Suprapubic skin (tissue), 4 donors: ENCODE measurements at regions not wholly inside any gene's neighbourhood (a gene's known extent, or its start where the extent isn't known, plus 50 kb on each side); places are given as distances from the start of the nearest gene placed in this dataset.

ENCODE experiments used
- DNase-seq, 2 donors: peaks; one replicate each; pipeline ENCODE4 v3.0.0-alpha.2; 2019; ENCODE audit warnings: low spot score in 2 of 2
- H3K27ac ChIP-seq: fragments of 200-600 bp; sonication (generic); one replicate; pipeline ENCODE4 v1.5.1; 2019
- H3K27me3 ChIP-seq: fragments of 200-600 bp; sonication (generic); one replicate; pipeline ENCODE4 v1.5.1; 2019
- H3K36me3 ChIP-seq: fragments of 200-600 bp; sonication (generic); one replicate; pipeline ENCODE4 v1.5.1; 2019
- H3K4me1 ChIP-seq: fragments of 200-600 bp; sonication (generic); one replicate; pipeline ENCODE4 v1.5.1; 2019
- H3K4me3 ChIP-seq: fragments of 200-600 bp; sonication (generic); one replicate; pipeline ENCODE4 v1.5.1; 2019; ENCODE audit warnings: mild to moderate bottlenecking
- H3K9me3 ChIP-seq: fragments of 200-600 bp; sonication (generic); one replicate; pipeline ENCODE4 v1.5.1; 2019
- EP300 ChIP-seq: sonication (generic); formaldehyde crosslinking; IDR thresholded peaks from one replicate; pipeline ENCODE4 v1.6.1; 2017; ENCODE audit warnings: antibody characterized with exemption
- POLR2A ChIP-seq, 2 donors: fragments of 450-650 bp; IDR thresholded peaks; one replicate each; pipeline ENCODE4 v1.6.1; 2017; ENCODE audit warnings: antibody characterized with exemption in 2 of 2, mild to moderate bottlenecking in 2 of 2, moderate library complexity in 2 of 2
- POLR2AphosphoS5 ChIP-seq, 3 donors: sonication (generic); formaldehyde crosslinking; IDR thresholded peaks; one replicate each; pipeline ENCODE4 v1.6.1; 2017; ENCODE audit warnings: antibody characterized with exemption in 3 of 3
- WGBS: methylation state at CpG from one replicate; pipeline ENCODE4 v1.1.5; 2018; 5-methylcytosine and 5-hydroxymethylcytosine counted together
- TF ChIP-seq, protein P1 (sequence below), 2 donors: fragments of 200-600 bp in 1 of 2; fragments of 450-650 bp in 1 of 2; sonication (generic) in 1 of 2; IDR thresholded peaks; one replicate each; pipeline ENCODE4 v1.5.1; 2016 to 2019; ENCODE audit warnings: antibody characterized with exemption in 2 of 2, mild to moderate bottlenecking in 1 of 2, moderate library complexity in 1 of 2

DNA sequence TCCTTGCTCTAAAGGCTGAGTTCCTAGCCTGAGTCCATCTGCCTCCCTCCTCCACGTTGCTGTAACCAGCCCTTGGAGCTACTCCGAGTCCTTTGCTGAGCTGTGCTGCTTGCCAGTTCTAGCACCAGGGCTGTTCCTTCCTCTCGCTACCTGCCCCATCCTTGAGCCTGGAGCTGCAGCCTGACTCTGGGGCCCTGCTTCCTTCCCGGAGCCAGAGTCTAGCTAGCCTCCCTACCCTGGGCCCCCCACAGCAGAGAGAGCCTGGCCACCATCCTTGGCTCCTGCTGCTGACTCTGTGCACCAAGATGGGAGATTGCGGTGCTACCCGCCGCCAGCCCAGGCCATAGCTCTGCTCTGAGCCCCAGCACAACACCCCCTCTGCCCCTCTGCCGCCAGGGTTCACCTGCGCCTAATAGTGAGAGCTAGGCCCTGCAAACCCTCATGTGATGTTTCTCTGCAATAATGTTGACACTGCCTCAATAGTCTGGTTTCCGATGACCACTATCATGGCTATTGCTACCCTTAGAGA, 135.9 kb upstream of the ASB18 start:
- no peaks in the 10 kb centered on the region for H3K4me1 ChIP-seq
- no peaks in the 10 kb centered on the region for H3K36me3 ChIP-seq
- H3K4me3 ChIP-seq, result no peak overlapping the region
- H3K9me3 ChIP-seq, result no peaks in the 10 kb centered on the region
- H3K27ac ChIP-seq, result no peak overlapping the region
- 88% methylated on average over 10 of the region's 10 CpGs for WGBS
- no peak for DNase-seq
- H3K27me3 ChIP-seq, result no peaks in the 10 kb centered on the region
- no peak for TF ChIP-seq POLR2AphosphoS5 (IDR thresholded peaks at IDR 0.05)

DNA sequence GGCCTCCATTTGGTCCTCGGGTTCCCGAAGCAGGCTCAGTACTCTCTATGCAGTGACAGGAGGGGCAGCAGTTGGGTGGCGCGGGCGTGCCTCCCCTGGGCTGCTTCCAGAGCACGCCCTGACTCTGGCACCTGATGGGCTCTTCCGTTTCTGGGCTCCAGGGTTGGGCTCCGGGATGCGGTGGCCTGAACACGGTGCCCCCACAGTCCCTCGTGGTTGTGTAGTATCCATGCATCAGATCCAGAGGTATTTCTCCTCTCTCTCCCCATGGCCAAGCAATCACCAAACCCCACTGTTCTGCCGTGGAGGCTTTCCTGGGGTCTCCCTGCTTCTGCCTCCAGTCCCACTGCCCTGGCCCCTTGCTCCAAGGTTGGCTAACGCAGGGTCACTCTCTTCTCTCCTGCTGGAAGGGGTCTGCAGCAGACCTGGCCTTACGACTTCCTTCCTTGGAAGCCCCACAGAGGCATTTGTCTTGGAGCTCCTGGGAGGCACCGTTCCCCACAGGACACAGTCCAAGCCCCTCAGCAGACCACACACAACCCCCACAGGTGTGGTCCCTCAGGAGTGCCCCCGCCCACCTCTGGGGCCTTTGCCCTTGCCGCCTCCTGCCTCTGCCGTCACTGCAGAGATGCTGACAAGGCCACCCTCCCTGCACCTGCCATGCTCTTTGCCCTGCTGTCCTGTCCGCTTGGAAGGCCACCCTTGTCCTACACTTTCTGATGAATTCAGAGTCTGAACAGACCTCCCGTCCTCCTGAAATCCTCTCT, 136.6 kb upstream of the ASB18 start:
- WGBS, result 88% methylated on average over 13 of the region's 20 CpGs
- H3K36me3 ChIP-seq, result no peaks in the 10 kb centered on the region
- no peak overlapping the region for H3K27ac ChIP-seq
- TF ChIP-seq POLR2AphosphoS5 (IDR thresholded peaks at IDR 0.05) (no peak), POLR2A (IDR thresholded peaks at IDR 0.05) (no peak), EP300 (no peak)
- TF ChIP-seq, protein P1, sequence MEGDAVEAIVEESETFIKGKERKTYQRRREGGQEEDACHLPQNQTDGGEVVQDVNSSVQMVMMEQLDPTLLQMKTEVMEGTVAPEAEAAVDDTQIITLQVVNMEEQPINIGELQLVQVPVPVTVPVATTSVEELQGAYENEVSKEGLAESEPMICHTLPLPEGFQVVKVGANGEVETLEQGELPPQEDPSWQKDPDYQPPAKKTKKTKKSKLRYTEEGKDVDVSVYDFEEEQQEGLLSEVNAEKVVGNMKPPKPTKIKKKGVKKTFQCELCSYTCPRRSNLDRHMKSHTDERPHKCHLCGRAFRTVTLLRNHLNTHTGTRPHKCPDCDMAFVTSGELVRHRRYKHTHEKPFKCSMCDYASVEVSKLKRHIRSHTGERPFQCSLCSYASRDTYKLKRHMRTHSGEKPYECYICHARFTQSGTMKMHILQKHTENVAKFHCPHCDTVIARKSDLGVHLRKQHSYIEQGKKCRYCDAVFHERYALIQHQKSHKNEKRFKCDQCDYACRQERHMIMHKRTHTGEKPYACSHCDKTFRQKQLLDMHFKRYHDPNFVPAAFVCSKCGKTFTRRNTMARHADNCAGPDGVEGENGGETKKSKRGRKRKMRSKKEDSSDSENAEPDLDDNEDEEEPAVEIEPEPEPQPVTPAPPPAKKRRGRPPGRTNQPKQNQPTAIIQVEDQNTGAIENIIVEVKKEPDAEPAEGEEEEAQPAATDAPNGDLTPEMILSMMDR (IDR thresholded peaks at IDR 0.05), result no peak
- H3K9me3 ChIP-seq, result no peaks in the 10 kb centered on the region
- DNase-seq, result no peak
- H3K4me3 ChIP-seq, result no peak overlapping the region
- no peaks in the 10 kb centered on the region for H3K4me1 ChIP-seq
- no peaks in the 10 kb centered on the region for H3K27me3 ChIP-seq

DNA sequence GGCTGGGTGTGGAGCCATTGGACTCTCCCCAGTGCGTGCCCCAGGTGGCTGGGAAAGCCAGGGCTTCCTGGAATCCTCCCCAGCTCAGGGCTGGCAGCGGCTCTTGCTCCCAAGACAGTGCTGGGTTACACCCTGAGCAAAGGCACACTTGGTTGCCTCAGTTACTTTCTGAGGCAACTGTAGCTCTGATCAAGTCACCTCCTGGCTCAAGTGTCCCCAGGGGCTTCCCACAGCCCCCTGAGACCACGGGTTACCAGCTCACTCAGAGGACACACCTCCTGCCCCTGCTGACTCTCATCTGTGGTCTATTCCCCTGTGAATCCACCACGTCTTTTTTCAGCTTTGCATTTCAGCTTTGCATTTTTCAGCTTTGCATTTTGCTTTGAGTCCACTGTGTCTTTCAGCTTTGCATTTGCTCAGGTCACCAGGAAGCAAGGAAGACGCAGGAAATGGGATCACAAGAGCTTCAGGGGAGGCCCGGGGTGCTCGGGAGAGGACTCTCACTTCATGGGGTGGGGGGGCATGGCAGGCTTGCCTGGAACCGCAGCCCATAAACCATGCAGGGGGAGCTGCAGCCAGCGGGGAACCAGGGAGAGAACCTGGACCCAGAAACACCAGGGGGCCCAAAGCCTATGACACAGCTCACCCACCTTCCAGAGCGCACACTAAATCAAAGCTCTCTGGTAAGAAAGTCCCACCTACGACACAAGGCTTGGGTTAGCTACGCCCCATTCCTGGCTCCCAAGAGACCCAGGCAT, 138.0 kb upstream of the ASB18 start:
- TF ChIP-seq, protein P1 (IDR thresholded peaks at IDR 0.05), result no peak
- TF ChIP-seq POLR2AphosphoS5 (IDR thresholded peaks at IDR 0.05) (no peak), POLR2A (IDR thresholded peaks at IDR 0.05) (no peak), EP300 (no peak)
- no peaks in the 10 kb centered on the region for H3K27me3 ChIP-seq
- no peaks in the 10 kb centered on the region for H3K4me1 ChIP-seq
- H3K27ac ChIP-seq, result no peak overlapping the region
- H3K4me3 ChIP-seq, result no peak overlapping the region
- 66% methylated on average over 12 of the region's 12 CpGs for WGBS
- H3K36me3 ChIP-seq, result no peaks in the 10 kb centered on the region
- H3K9me3 ChIP-seq, result no peaks in the 10 kb centered on the region
- peak in 1 of 2 donors; percentile 58 for DNase-seq

DNA sequence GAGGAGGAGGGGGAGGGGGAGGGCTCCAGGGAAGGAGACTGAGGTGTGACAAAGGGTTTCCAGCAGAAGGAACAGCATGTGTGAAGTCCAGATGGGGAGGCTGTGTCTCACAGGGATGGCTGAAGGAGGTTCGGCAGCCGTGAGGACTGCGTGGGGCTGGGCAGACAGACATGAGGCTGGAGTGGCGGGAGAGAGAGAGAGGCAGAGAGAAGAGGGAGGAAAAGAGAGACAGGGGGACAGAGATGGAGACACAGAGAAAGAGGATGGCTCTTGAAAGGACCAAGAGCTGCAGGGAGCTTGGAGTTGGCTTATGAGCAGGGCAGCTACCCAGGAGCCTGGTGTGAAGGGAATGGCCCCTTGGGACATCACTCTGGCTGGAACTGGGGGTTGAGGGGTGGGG, 138.9 kb upstream of the ASB18 start:
- no peaks in the 10 kb centered on the region for H3K27me3 ChIP-seq
- DNase-seq, result peak in 1 of 2 donors; percentile 32
- no peaks in the 10 kb centered on the region for H3K36me3 ChIP-seq
- no peaks in the 10 kb centered on the region for H3K4me1 ChIP-seq
- H3K27ac ChIP-seq, result no peak overlapping the region
- no peaks in the 10 kb centered on the region for H3K9me3 ChIP-seq
- TF ChIP-seq POLR2A (IDR thresholded peaks at IDR 0.05) (no peak), EP300 (no peak), POLR2AphosphoS5 (IDR thresholded peaks at IDR 0.05) (no peak)
- TF ChIP-seq, protein P1 (IDR thresholded peaks at IDR 0.05), result no peak
- 85% methylated on average over 4 of the region's 4 CpGs for WGBS
- H3K4me3 ChIP-seq, result no peak overlapping the region

DNA sequence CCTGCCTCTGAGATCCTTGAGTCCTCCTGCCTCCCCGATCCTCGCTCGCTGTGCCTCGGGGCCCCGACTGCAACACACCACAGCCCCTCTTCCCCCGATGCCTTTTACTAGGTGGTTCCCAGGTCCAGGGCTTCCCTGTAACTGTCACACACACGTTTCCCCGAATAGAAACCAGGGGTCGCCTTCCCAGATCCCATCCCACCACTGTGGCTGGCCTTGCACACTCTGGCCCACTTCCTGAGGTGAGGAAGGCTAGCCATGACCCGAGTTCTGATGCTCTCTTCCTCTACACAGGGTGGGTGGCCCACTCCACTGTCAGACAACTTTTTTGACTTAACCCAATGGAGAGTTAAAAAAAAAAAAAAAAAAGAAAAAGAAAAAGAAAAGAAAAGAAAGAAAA, 139.6 kb upstream of the ASB18 start:
- H3K36me3 ChIP-seq, result no peaks in the 10 kb centered on the region
- no peak for TF ChIP-seq EP300
- TF ChIP-seq, protein P1 (IDR thresholded peaks at IDR 0.05), result no peak
- TF ChIP-seq POLR2AphosphoS5 (IDR thresholded peaks at IDR 0.05), result no peak
- TF ChIP-seq POLR2A (IDR thresholded peaks at IDR 0.05), result no peak

More for the DNA sequence above, 139.6 kb upstream of the ASB18 start:
- Histone ChIP-seq H3K9me3 (no peaks in the 10 kb centered on the region), H3K4me3 (no peak overlapping the region), H3K27me3 (no peaks in the 10 kb centered on the region), H3K27ac (no peak overlapping the region), H3K4me1 (no peaks in the 10 kb centered on the region)
- peak in 1 of 2 donors; percentile 50 for DNase-seq
- WGBS, result 94% methylated on average over 10 of the region's 10 CpGs
